SU-DHL-6 (cell line): ENCODE measurements at regions not wholly inside any gene's neighbourhood (a gene's known extent, or its start where the extent isn't known, plus 50 kb on each side); places are given as distances from the start of the nearest gene placed in this dataset.

Experiments used
- H2AFZ ChIP-seq: fragments of 200-600 bp; sonication (generic); 2 replicates; pipeline ENCODE4 v1.6.1; 2014; ENCODE audit warnings: low read depth, mild to moderate bottlenecking, moderate library complexity, mixed read lengths, antibody characterized with exemption, low read length; ENCODE audit not compliant: severe bottlenecking
- H3F3A ChIP-seq: fragments of 200-600 bp; shearing (Covaris generic); 2 replicates; pipeline ENCODE4 v1.6.0; 2016; ENCODE audit warnings: antibody characterized with exemption, mild to moderate bottlenecking; ENCODE audit not compliant: insufficient read depth
- H3K27ac ChIP-seq: fragments of 200-600 bp; sonication (generic); 2 replicates; pipeline ENCODE4 v1.5.1; 2016; ENCODE audit warnings: low read depth, mild to moderate bottlenecking, low read length, moderate library complexity, mixed read lengths
- H3K27me3 ChIP-seq: fragments of 200-600 bp; sonication (generic), shearing (Covaris generic); 2 replicates; pipeline ENCODE4 v1.6.0; 2014; ENCODE audit warnings: mild to moderate bottlenecking, low read length
- H3K36me3 ChIP-seq: fragments of 200-600 bp; sonication (generic); 2 replicates; pipeline ENCODE4 v1.6.1; 2014; ENCODE audit warnings: mild to moderate bottlenecking, low read length, mixed read lengths
- H3K4me2 ChIP-seq: fragments of 300-600, 200-600 bp; shearing (Covaris generic), sonication (generic); 2 replicates; pipeline ENCODE4 v1.6.0; 2014; ENCODE audit warnings: low read length, low read depth, mild to moderate bottlenecking; ENCODE audit not compliant: poor library complexity, severe bottlenecking
- H3K4me3 ChIP-seq: fragments of 200-600 bp; sonication (generic); 2 replicates; pipeline ENCODE4 v1.5.1; 2014; ENCODE audit warnings: antibody characterized with exemption, low read length, mild to moderate bottlenecking, mixed read lengths; ENCODE audit not compliant: insufficient read depth, poor library complexity, severe bottlenecking
- H3K79me2 ChIP-seq: fragments of 200-600 bp; sonication (generic); 2 replicates; pipeline ENCODE4 v1.6.1; 2014; ENCODE audit warnings: mild to moderate bottlenecking, low read length, moderate library complexity; ENCODE audit not compliant: insufficient read depth
- H3K9ac ChIP-seq: fragments of 200-600 bp; sonication (generic); 2 replicates; pipeline ENCODE4 v1.7.0; 2014; ENCODE audit warnings: mild to moderate bottlenecking, low read length
- H3K9me2 ChIP-seq: fragments of 200-600 bp; sonication (generic); replicated peaks from 2 replicates; pipeline ENCODE4 v1.6.1; 2014; ENCODE audit warnings: low read length; ENCODE audit not compliant: insufficient read depth
- H3K9me3 ChIP-seq: fragments of 200-600 bp; sonication (generic); 2 replicates; pipeline ENCODE4 v1.6.1; 2014; ENCODE audit warnings: low read length, mixed read lengths; ENCODE audit not compliant: insufficient read depth
- H4K20me1 ChIP-seq: fragments of 200-600 bp; sonication (generic); 2 replicates; pipeline ENCODE4 v1.6.1; 2014; ENCODE audit warnings: low read depth, mild to moderate bottlenecking, antibody characterized with exemption, low read length, moderate library complexity, mixed read lengths
- CTCF ChIP-seq: fragments of 200-600 bp; sonication (generic); IDR thresholded peaks from one replicate; pipeline ENCODE4 v1.5.1; 2017; ENCODE audit warnings: antibody characterized with exemption, mild to moderate bottlenecking, low read length, moderate library complexity; ENCODE audit not compliant: insufficient read depth, poor library complexity, severe bottlenecking
- EZH2phosphoT487 ChIP-seq: fragments of 200-600 bp; sonication (generic), shearing (Covaris generic); conservative IDR thresholded peaks from 2 replicates; pipeline ENCODE4 v1.6.1; 2018; ENCODE audit warnings: mild to moderate bottlenecking, antibody characterized with exemption, low read length, moderate library complexity, mixed read lengths

DNA sequence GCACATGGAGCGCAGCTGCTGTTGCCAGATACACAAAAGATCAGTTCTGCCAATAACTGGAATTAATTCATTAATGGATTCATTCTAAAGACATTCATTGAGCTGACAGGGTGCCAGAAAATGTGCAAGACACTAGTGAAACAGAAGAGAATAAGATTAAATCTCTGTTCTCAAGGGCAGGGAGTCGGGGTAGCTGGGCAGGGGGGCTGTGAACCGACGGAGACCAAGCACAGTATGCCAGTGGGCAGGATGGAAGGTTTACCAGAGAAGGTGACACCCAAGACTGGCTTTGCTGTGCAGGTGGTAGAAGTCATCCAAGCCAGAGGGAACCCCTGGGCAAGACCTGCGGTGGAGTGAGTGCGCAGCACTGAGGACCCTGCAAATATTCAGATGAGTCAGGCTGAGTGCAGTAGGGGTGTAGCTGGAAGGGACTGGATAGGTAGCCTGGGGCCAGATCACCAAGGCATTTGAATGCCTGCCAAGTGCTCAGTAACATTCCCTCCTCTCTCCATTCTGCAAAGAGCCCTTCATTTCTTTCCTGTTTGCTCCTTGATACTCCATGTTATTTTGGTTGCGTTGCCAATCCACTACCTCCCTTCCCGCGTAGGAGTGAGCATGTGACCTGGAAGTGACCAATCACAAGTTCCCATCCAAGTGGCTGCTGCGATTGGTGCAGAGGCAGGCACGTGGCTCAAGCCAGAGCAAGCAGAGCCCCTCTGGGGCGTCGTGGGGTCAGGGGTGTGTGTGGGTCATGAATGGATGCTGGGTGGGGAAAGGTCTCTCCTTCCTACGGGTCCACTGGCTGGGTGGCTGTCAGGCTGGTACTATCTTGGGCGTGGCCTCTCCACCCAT, 413.1 kb downstream of the PTPRU start:
- H3K79me2 ChIP-seq = no peaks in the 10 kb centered on the region
- no peak overlapping the region for H3K4me2 ChIP-seq
- no peak overlapping the region for H3K4me3 ChIP-seq
- H3K27ac ChIP-seq = no peak overlapping the region
- H3K36me3 ChIP-seq = no peaks in the 10 kb centered on the region
- H3K9ac ChIP-seq = no peak overlapping the region
- no peaks in the 10 kb centered on the region for H3F3A ChIP-seq
- TF ChIP-seq CTCF (no peak), EZH2phosphoT487 (no peak)
- no peaks in the 10 kb centered on the region for H3K27me3 ChIP-seq
- H2AFZ ChIP-seq = no peak overlapping the region
- no peaks in the 10 kb centered on the region for H3K9me2 ChIP-seq
- H3K9me3 ChIP-seq = no peaks in the 10 kb centered on the region
- H4K20me1 ChIP-seq = no peaks in the 10 kb centered on the region

- Histone ChIP-seq H3K79me2 (no peaks in the 10 kb centered on the region), H3K9me3 (no peaks in the 10 kb centered on the region), H3F3A (no peaks in the 10 kb centered on the region), H3K9me2 (no peaks in the 10 kb centered on the region), H4K20me1 (no peaks in the 10 kb centered on the region), H2AFZ (no peak overlapping the region), H3K9ac (no peak overlapping the region), H3K36me3 (no peaks in the 10 kb centered on the region), H3K27me3 (no peaks in the 10 kb centered on the region), H3K4me2 (no peak overlapping the region), H3K4me3 (no peak overlapping the region), H3K27ac (no peak overlapping the region)
- TF ChIP-seq EZH2phosphoT487 (no peak), CTCF (no peak)
Observed at GRCh38 chr1:29648798-29649188, 412.5 kb downstream of the PTPRU start.

DNA sequence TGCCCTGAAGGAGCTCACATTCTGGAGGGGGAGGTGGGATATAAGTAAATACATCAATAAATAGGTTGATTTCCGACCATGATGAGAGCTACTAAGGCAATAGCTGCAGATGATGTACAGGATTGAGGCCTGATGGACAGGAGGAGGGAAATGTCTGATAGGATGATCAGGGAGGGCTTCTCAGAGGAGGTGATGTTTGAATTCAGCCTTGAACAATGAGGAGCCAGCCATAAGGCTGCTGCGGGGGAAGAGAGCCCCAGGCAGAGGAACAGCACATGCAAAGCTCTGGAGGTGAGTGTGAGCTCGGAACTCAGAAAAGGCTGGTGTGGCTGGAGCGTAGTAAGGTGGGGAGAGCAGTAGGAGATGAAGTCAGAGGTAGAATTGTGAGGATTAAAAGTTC, 411.7 kb downstream of the PTPRU start:
- Histone ChIP-seq H3F3A (no peaks in the 10 kb centered on the region), H3K9me3 (no peaks in the 10 kb centered on the region), H3K9ac (no peak overlapping the region), H2AFZ (no peak overlapping the region), H3K36me3 (no peaks in the 10 kb centered on the region), H3K27ac (no peak overlapping the region), H4K20me1 (no peaks in the 10 kb centered on the region), H3K79me2 (no peaks in the 10 kb centered on the region), H3K9me2 (no peaks in the 10 kb centered on the region), H3K4me2 (no peak overlapping the region), H3K4me3 (no peak overlapping the region), H3K27me3 (no peaks in the 10 kb centered on the region)
- TF ChIP-seq EZH2phosphoT487 = no peak
- no peak for TF ChIP-seq CTCF
